SKM-1 (cell line): ENCODE measurements at regions not wholly inside any gene's neighbourhood (a gene's known extent, or its start where the extent isn't known, plus 50 kb on each side); places are given as distances from the start of the nearest gene placed in this dataset.

Experiments
- DNase-seq: peaks from one replicate; lab custom pipeline; 2025; ENCODE audit not compliant: unreplicated experiment; lab: John Stamatoyannopoulos, UW

GRCh38 chr10:35726846-35727245 is 84.8 kb upstream of the FZD8 start:
- DNase-seq, result no peak

GRCh38 chr10:35723992-35724391 is 81.9 kb upstream of the FZD8 start:
- DNase-seq, result no peak

GRCh38 chr10:35723059-35723458 is 81.0 kb upstream of the FZD8 start:
- no peak for DNase-seq

GRCh38 chr10:35722636-35723035 is 80.5 kb upstream of the FZD8 start:
- DNase-seq, result no peak

- no peak for DNase-seq
These were observed 80.1 kb upstream of the FZD8 start for GRCh38 chr10:35722226-35722625.

GRCh38 chr10:35720366-35720765 is 78.3 kb upstream of the FZD8 start:
- DNase-seq, result no peak

- DNase-seq, result no peak
These were observed 74.7 kb upstream of the FZD8 start for GRCh38 chr10:35716776-35717175.

GRCh38 chr10:35712486-35712885 is 70.4 kb upstream of the FZD8 start:
- no peak for DNase-seq

GRCh38 chr10:35711615-35712411 is 69.7 kb upstream of the FZD8 start:
- no peak for DNase-seq

GRCh38 chr10:35707642-35708425 is 65.7 kb upstream of the FZD8 start:
- no peak for DNase-seq

GRCh38 chr10:35706959-35707358 is 64.9 kb upstream of the FZD8 start:
- no peak for DNase-seq

GRCh38 chr10:35705671-35706070 is 63.6 kb upstream of the FZD8 start:
- no peak for DNase-seq

GRCh38 chr10:35705051-35705450 is 63.0 kb upstream of the FZD8 start:
- DNase-seq, result no peak

GRCh38 chr10:35704401-35704800 is 62.3 kb upstream of the FZD8 start:
- no peak for DNase-seq

- DNase-seq, result no peak
These were observed 58.4 kb upstream of the FZD8 start for GRCh38 chr10:35700487-35700882.

- no peak for DNase-seq
These were observed 57.9 kb upstream of the FZD8 start for GRCh38 chr10:35699848-35700486.

- no peak for DNase-seq
These were observed 54.5 kb upstream of the FZD8 start for GRCh38 chr10:35696392-35697287.

- DNase-seq, result no peak
These were observed 51.7 kb upstream of the FZD8 start for GRCh38 chr10:35693800-35694199.
